ENCODE measurements at regions not wholly inside any gene's neighbourhood (a gene's known extent, or its start where the extent isn't known, plus 50 kb on each side); places are given as distances from the start of the nearest gene placed in this dataset.
A peak's percentile ranks its signal among the peaks of the same experiment; 100 is the strongest.
"Not testable (repeated sequence)": the region's sequence is repeated elsewhere in the genome, so short reads cannot be mapped to it uniquely, and the experiment has no call there.

DNA sequence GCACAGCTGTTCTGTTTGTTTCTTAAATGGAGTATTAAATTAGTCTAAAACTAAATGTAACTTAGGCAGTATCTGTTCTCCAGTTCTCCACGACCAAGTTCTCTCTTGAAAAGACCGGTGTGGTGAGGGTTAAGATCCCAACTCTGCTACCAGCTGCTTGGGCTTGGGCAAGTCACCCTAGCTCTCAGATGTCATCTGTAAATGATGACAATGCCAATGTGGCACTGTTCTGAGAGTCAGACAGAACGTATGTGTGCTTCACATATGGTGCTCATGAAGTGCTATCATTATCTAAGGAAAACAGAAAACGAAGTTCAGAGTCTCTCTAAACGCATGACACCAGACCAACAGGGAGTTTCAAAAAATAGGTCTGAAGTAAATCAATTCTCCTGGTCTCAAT is 4025.0 kb upstream of the TPTE start:
- not testable (repeated sequence) for H3K4me1 Mint-ChIP-seq (ENCODE audit: low read depth, unreplicated experiment); H3K27ac Mint-ChIP-seq (ENCODE audit: unreplicated experiment); H3K4me3 ChIP-seq (ENCODE audit: insufficient read depth, low read depth, low read length); H3K4me1 ChIP-seq (ENCODE audit: insufficient read depth, low read length); H3K9me3 ChIP-seq (ENCODE audit: insufficient read depth, low read depth, low read length); H3K27me3 ChIP-seq (ENCODE audit: insufficient read depth, low read length); H3K4me2 ChIP-seq (ENCODE audit: low read length); H3K4me3 Mint-ChIP-seq (ENCODE audit: unreplicated experiment); H3K27ac ChIP-seq (ENCODE audit: low read depth, low read length); H3K9me3 Mint-ChIP-seq (ENCODE audit: unreplicated experiment); H2AFZ ChIP-seq (ENCODE audit: low read depth, low read length); H3K9ac ChIP-seq (ENCODE audit: low read length); H3K36me3 ChIP-seq (ENCODE audit: insufficient read depth, low read length); DNase-seq (ENCODE audit: low read depth); H3K36me3 Mint-ChIP-seq (ENCODE audit: low read depth, unreplicated experiment); H3K27me3 Mint-ChIP-seq (ENCODE audit: low read depth, unreplicated experiment); H3K79me2 ChIP-seq (ENCODE audit: insufficient read depth, low read length); H4K20me1 ChIP-seq (ENCODE audit: insufficient read depth, low read length); FAIRE-seq

- not testable (repeated sequence) for H2AFZ ChIP-seq (ENCODE audit: low read depth, low read length); H3K27me3 ChIP-seq (ENCODE audit: insufficient read depth, low read length); H3K4me3 Mint-ChIP-seq (ENCODE audit: unreplicated experiment); H3K79me2 ChIP-seq (ENCODE audit: insufficient read depth, low read length); H3K4me1 Mint-ChIP-seq (ENCODE audit: low read depth, unreplicated experiment); H3K9me3 Mint-ChIP-seq (ENCODE audit: unreplicated experiment); H3K4me1 ChIP-seq (ENCODE audit: insufficient read depth, low read length); H3K36me3 ChIP-seq (ENCODE audit: insufficient read depth, low read length); FAIRE-seq; H3K36me3 Mint-ChIP-seq (ENCODE audit: low read depth, unreplicated experiment); H3K27ac Mint-ChIP-seq (ENCODE audit: unreplicated experiment); H4K20me1 ChIP-seq (ENCODE audit: insufficient read depth, low read length); H3K9me3 ChIP-seq (ENCODE audit: insufficient read depth, low read depth, low read length); H3K27me3 Mint-ChIP-seq (ENCODE audit: low read depth, unreplicated experiment); DNase-seq (ENCODE audit: low read depth); H3K4me2 ChIP-seq (ENCODE audit: low read length)
- Histone ChIP-seq H3K9ac (ENCODE audit: low read length) (peak overlapping the region; percentile 75), H3K27ac (ENCODE audit: low read depth, low read length) (peak overlapping the region; percentile 50), H3K4me3 (ENCODE audit: insufficient read depth, low read depth, low read length) (peak overlapping the region; percentile 44)
Measured at GRCh38 chr21:6498716-6499115, 4022.7 kb upstream of the TPTE start.

- H3K4me3 Mint-ChIP-seq (ENCODE audit: unreplicated experiment); H3K27me3 ChIP-seq (ENCODE audit: insufficient read depth, low read length); H3K9me3 Mint-ChIP-seq (ENCODE audit: unreplicated experiment); H3K4me1 ChIP-seq (ENCODE audit: insufficient read depth, low read length); H3K36me3 Mint-ChIP-seq (ENCODE audit: low read depth, unreplicated experiment); H3K27ac ChIP-seq (ENCODE audit: low read depth, low read length); DNase-seq (ENCODE audit: low read depth); H3K4me3 ChIP-seq (ENCODE audit: insufficient read depth, low read depth, low read length); H3K36me3 ChIP-seq (ENCODE audit: insufficient read depth, low read length); H3K4me1 Mint-ChIP-seq (ENCODE audit: low read depth, unreplicated experiment); H3K4me2 ChIP-seq (ENCODE audit: low read length); H3K9ac ChIP-seq (ENCODE audit: low read length); H3K9me3 ChIP-seq (ENCODE audit: insufficient read depth, low read depth, low read length); FAIRE-seq; H3K27me3 Mint-ChIP-seq (ENCODE audit: low read depth, unreplicated experiment); H3K79me2 ChIP-seq (ENCODE audit: insufficient read depth, low read length); H4K20me1 ChIP-seq (ENCODE audit: insufficient read depth, low read length); H3K27ac Mint-ChIP-seq (ENCODE audit: unreplicated experiment); H2AFZ ChIP-seq (ENCODE audit: low read depth, low read length): not testable (repeated sequence)
Measured at GRCh38 chr21:6499128-6499826, 4022.1 kb upstream of the TPTE start.

DNA sequence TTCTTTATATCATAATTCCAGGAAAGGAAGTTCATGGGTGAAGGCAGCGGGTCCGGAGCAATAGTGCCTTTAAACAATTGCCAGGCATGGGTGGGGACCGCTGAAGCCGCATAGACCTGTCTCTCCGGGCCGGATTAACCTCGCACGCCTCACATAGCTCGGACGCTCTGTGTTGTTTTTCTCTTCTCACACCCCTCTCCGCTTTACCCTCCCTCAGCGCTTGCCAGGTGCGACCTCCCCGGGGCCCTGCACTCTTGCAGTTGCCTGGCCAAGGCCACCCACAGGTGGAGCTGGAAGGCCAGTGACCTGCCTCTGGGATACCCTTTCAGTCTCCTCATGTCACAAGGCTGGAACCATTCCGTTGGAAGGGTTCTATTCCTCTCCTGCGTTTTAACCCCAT is 4021.5 kb upstream of the TPTE start:
- H3K36me3 Mint-ChIP-seq (ENCODE audit: low read depth, unreplicated experiment); H3K27ac ChIP-seq (ENCODE audit: low read depth, low read length); H2AFZ ChIP-seq (ENCODE audit: low read depth, low read length); FAIRE-seq; DNase-seq (ENCODE audit: low read depth); H3K9ac ChIP-seq (ENCODE audit: low read length); H3K27me3 ChIP-seq (ENCODE audit: insufficient read depth, low read length); H3K27me3 Mint-ChIP-seq (ENCODE audit: low read depth, unreplicated experiment); H3K4me3 Mint-ChIP-seq (ENCODE audit: unreplicated experiment); H3K9me3 ChIP-seq (ENCODE audit: insufficient read depth, low read depth, low read length); H3K36me3 ChIP-seq (ENCODE audit: insufficient read depth, low read length); H4K20me1 ChIP-seq (ENCODE audit: insufficient read depth, low read length); H3K4me1 ChIP-seq (ENCODE audit: insufficient read depth, low read length); H3K79me2 ChIP-seq (ENCODE audit: insufficient read depth, low read length); H3K4me1 Mint-ChIP-seq (ENCODE audit: low read depth, unreplicated experiment); H3K27ac Mint-ChIP-seq (ENCODE audit: unreplicated experiment); H3K4me2 ChIP-seq (ENCODE audit: low read length); H3K9me3 Mint-ChIP-seq (ENCODE audit: unreplicated experiment); H3K4me3 ChIP-seq (ENCODE audit: insufficient read depth, low read depth, low read length): not testable (repeated sequence)

GRCh38 chr21:6500681-6501080 is 4020.7 kb upstream of the TPTE start:
- not testable (repeated sequence) for H2AFZ ChIP-seq (ENCODE audit: low read depth, low read length); H3K79me2 ChIP-seq (ENCODE audit: insufficient read depth, low read length); H3K4me2 ChIP-seq (ENCODE audit: low read length); H3K27ac Mint-ChIP-seq (ENCODE audit: unreplicated experiment); H3K27me3 Mint-ChIP-seq (ENCODE audit: low read depth, unreplicated experiment); H3K9me3 ChIP-seq (ENCODE audit: insufficient read depth, low read depth, low read length); H3K9ac ChIP-seq (ENCODE audit: low read length); DNase-seq (ENCODE audit: low read depth); H3K4me3 Mint-ChIP-seq (ENCODE audit: unreplicated experiment); H3K4me1 Mint-ChIP-seq (ENCODE audit: low read depth, unreplicated experiment); H3K4me3 ChIP-seq (ENCODE audit: insufficient read depth, low read depth, low read length); H3K27me3 ChIP-seq (ENCODE audit: insufficient read depth, low read length); H3K36me3 Mint-ChIP-seq (ENCODE audit: low read depth, unreplicated experiment); H3K4me1 ChIP-seq (ENCODE audit: insufficient read depth, low read length); H3K27ac ChIP-seq (ENCODE audit: low read depth, low read length); H3K9me3 Mint-ChIP-seq (ENCODE audit: unreplicated experiment); H4K20me1 ChIP-seq (ENCODE audit: insufficient read depth, low read length); FAIRE-seq; H3K36me3 ChIP-seq (ENCODE audit: insufficient read depth, low read length)

DNA sequence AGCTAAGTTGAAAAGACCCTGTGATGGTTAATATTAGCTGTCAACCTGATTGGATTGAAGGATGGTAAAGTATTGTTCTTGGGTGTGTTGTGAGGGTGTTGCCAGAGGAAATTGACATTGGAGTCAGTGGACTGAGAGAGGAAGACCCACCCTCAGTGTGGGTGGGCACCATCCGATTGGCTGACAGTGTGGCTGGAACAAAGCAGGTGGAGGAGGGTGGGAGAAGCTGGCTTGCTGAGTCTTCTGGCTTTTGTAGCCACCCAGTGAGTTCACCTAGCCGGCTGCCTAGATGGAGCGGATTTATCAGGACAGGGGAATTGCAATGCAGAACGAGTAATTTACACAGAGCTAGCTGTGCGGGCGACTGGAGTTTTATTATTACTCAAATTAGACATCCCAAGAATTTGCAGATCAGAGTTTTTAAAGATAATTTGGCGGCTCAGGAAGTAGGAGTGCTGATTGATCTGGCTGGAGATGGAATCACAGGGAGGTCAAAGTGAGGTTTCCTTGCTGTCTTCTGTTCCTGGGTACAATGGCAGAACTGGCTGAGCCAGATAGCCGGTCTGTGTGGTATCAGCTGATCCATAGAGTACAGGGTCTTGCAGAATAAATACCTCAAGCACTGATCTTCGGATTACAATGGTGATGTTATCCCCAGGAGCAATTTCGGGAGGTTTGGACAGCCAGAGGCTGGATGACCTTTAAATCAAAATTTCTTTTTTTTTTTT is 4015.1 kb upstream of the TPTE start:
- not testable (repeated sequence) for FAIRE-seq; H2AFZ ChIP-seq (ENCODE audit: low read depth, low read length); H3K4me3 Mint-ChIP-seq (ENCODE audit: unreplicated experiment); H3K9ac ChIP-seq (ENCODE audit: low read length); H3K27me3 Mint-ChIP-seq (ENCODE audit: low read depth, unreplicated experiment); H3K27me3 ChIP-seq (ENCODE audit: insufficient read depth, low read length); H3K9me3 Mint-ChIP-seq (ENCODE audit: unreplicated experiment); H3K27ac Mint-ChIP-seq (ENCODE audit: unreplicated experiment); H4K20me1 ChIP-seq (ENCODE audit: insufficient read depth, low read length); DNase-seq (ENCODE audit: low read depth); H3K4me2 ChIP-seq (ENCODE audit: low read length); H3K79me2 ChIP-seq (ENCODE audit: insufficient read depth, low read length); H3K4me1 Mint-ChIP-seq (ENCODE audit: low read depth, unreplicated experiment); H3K36me3 ChIP-seq (ENCODE audit: insufficient read depth, low read length); H3K4me3 ChIP-seq (ENCODE audit: insufficient read depth, low read depth, low read length); H3K9me3 ChIP-seq (ENCODE audit: insufficient read depth, low read depth, low read length); H3K4me1 ChIP-seq (ENCODE audit: insufficient read depth, low read length); H3K27ac ChIP-seq (ENCODE audit: low read depth, low read length); H3K36me3 Mint-ChIP-seq (ENCODE audit: low read depth, unreplicated experiment)

Measured in astrocyte (in vitro differentiated cells and primary cell).